ENCODE measurements at regions not wholly inside any gene's neighbourhood (a gene's known extent, or its start where the extent isn't known, plus 50 kb on each side); places are given as distances from the start of the nearest gene placed in this dataset.

GRCh38 chr12:89848732-89849131, 140.1 kb upstream of the ATP2B1 start:
- DNase-seq (ENCODE audit: low read depth), result no peak
- TF ChIP-seq, protein P1, sequence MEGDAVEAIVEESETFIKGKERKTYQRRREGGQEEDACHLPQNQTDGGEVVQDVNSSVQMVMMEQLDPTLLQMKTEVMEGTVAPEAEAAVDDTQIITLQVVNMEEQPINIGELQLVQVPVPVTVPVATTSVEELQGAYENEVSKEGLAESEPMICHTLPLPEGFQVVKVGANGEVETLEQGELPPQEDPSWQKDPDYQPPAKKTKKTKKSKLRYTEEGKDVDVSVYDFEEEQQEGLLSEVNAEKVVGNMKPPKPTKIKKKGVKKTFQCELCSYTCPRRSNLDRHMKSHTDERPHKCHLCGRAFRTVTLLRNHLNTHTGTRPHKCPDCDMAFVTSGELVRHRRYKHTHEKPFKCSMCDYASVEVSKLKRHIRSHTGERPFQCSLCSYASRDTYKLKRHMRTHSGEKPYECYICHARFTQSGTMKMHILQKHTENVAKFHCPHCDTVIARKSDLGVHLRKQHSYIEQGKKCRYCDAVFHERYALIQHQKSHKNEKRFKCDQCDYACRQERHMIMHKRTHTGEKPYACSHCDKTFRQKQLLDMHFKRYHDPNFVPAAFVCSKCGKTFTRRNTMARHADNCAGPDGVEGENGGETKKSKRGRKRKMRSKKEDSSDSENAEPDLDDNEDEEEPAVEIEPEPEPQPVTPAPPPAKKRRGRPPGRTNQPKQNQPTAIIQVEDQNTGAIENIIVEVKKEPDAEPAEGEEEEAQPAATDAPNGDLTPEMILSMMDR (IDR thresholded peaks at IDR 0.05; ENCODE audit: insufficient read depth, low read length), result no peak
- no peak overlapping the region for H3K4me3 ChIP-seq (ENCODE audit: low read depth, low read length)

GRCh38 chr12:89846473-89847055, 137.9 kb upstream of the ATP2B1 start:
- TF ChIP-seq, protein P1 (IDR thresholded peaks at IDR 0.05; ENCODE audit: insufficient read depth, low read length), result no peak
- no peak for DNase-seq (ENCODE audit: low read depth)
- H3K4me3 ChIP-seq (ENCODE audit: low read depth, low read length), result no peak overlapping the region

- TF ChIP-seq, protein P1 (IDR thresholded peaks at IDR 0.05; ENCODE audit: insufficient read depth, low read length), result no peak
- no peak overlapping the region for H3K4me3 ChIP-seq (ENCODE audit: low read depth, low read length)
- no peak for DNase-seq (ENCODE audit: low read depth)
Measured at GRCh38 chr12:89845767-89846166, 137.1 kb upstream of the ATP2B1 start.

DNA sequence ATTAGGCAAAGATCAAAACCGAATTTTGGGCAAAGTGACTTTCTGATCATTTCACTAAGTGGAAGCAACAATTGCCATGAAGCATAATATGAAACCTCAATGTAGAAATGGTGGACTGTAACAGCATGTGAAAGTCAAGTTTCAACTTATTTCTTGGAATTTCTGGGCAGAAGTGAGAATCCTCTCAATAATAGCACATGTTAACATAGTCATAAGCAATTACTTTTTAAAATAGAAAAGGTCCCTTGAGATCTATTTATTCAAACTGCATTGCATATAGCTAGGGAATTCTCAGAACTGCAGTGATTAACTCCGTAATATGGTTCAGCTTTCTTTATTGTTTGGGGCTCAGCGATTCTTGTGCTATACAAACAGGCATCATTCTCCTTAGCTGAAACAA, 136.7 kb upstream of the ATP2B1 start:
- DNase-seq (ENCODE audit: low read depth), result no peak
- TF ChIP-seq, protein P1 (IDR thresholded peaks at IDR 0.05; ENCODE audit: insufficient read depth, low read length), result no peak
- H3K4me3 ChIP-seq (ENCODE audit: low read depth, low read length), result no peak overlapping the region

GRCh38 chr12:89844539-89844938, 135.9 kb upstream of the ATP2B1 start:
- H3K4me3 ChIP-seq (ENCODE audit: low read depth, low read length), result no peak overlapping the region
- DNase-seq (ENCODE audit: low read depth), result no peak
- TF ChIP-seq, protein P1 (IDR thresholded peaks at IDR 0.05; ENCODE audit: insufficient read depth, low read length), result no peak

GRCh38 chr12:89840162-89840922, 131.7 kb upstream of the ATP2B1 start:
- DNase-seq (ENCODE audit: low read depth), result peak; percentile 39
- TF ChIP-seq, protein P1 (IDR thresholded peaks at IDR 0.05; ENCODE audit: insufficient read depth, low read length), result no peak
- H3K4me3 ChIP-seq (ENCODE audit: low read depth, low read length), result no peak overlapping the region
